Trophoblast cell (in vitro differentiated cells and primary cell): ENCODE measurements at regions not wholly inside any gene's neighbourhood (a gene's known extent, or its start where the extent isn't known, plus 50 kb on each side); places are given as distances from the start of the nearest gene placed in this dataset.

Experiments
- DNase-seq, 2 donors: peaks; one replicate each; pipeline ENCODE4 v3.0.0-alpha.2; 2016
- H2AFZ ChIP-seq: 2 replicates; pipeline ENCODE4 v1.6.1; 2013; ENCODE audit warnings: low read length, moderate library complexity, mild to moderate bottlenecking; ENCODE audit not compliant: insufficient read depth, poor library complexity
- H2AK5ac ChIP-seq: 2 replicates; pipeline ENCODE4 v1.6.1; 2013; ENCODE audit warnings: mild to moderate bottlenecking, low read length
- H2BK120ac ChIP-seq: 2 replicates; pipeline ENCODE4 v1.6.1; 2013; ENCODE audit warnings: low read length, mild to moderate bottlenecking, moderate library complexity; ENCODE audit not compliant: insufficient read depth, poor library complexity
- H2BK12ac ChIP-seq: 2 replicates; pipeline ENCODE4 v1.6.1; 2013; ENCODE audit warnings: mild to moderate bottlenecking, low read length, moderate library complexity
- H2BK5ac ChIP-seq: 2 replicates; pipeline ENCODE4 v1.6.1; 2013; ENCODE audit warnings: low read length, low read depth, moderate library complexity, mild to moderate bottlenecking; ENCODE audit not compliant: poor library complexity
- H3K14ac ChIP-seq: 2 replicates; pipeline ENCODE4 v1.6.1; 2013; ENCODE audit warnings: mild to moderate bottlenecking, low read length
- H3K18ac ChIP-seq: 2 replicates; pipeline ENCODE4 v1.6.1; 2013; ENCODE audit warnings: mild to moderate bottlenecking, low read length
- H3K23ac ChIP-seq: 2 replicates; pipeline ENCODE4 v1.6.1; 2013; ENCODE audit warnings: low read length
- H3K27ac ChIP-seq: 2 replicates; pipeline ENCODE4 v1.5.1; 2013; ENCODE audit warnings: low read depth, mild to moderate bottlenecking, inconsistent platforms, low read length, moderate library complexity
- H3K27me3 ChIP-seq: 2 replicates; pipeline ENCODE4 v1.6.1; 2013; ENCODE audit warnings: inconsistent platforms, mild to moderate bottlenecking, low read length, moderate library complexity; ENCODE audit not compliant: insufficient read depth
- H3K36me3 ChIP-seq, 2 experiments: 1 replicate in 1 of 2; 2 replicates in 1 of 2; pipeline ENCODE4 v1.6.1; 2013; ENCODE audit warnings: low read length in 2 of 2, mild to moderate bottlenecking in 2 of 2, moderate library complexity in 1 of 2; ENCODE audit not compliant: insufficient read depth in 2 of 2, control insufficient read depth in 1 of 2
- H3K4ac ChIP-seq: 2 replicates; pipeline ENCODE4 v1.6.1; 2013; ENCODE audit warnings: low read depth, mild to moderate bottlenecking, low read length, moderate library complexity
- H3K4me1 ChIP-seq, 2 experiments: 1 replicate in 1 of 2; 2 replicates in 1 of 2; pipeline ENCODE4 v1.6.1; 2013; ENCODE audit warnings: low read length in 2 of 2, mild to moderate bottlenecking in 2 of 2, moderate library complexity in 1 of 2; ENCODE audit not compliant: insufficient read depth in 2 of 2, control insufficient read depth in 1 of 2
- H3K4me2 ChIP-seq: 2 replicates; pipeline ENCODE4 v1.6.1; 2013; ENCODE audit warnings: inconsistent platforms, mild to moderate bottlenecking, low read length, moderate library complexity
- H3K4me3 ChIP-seq: 2 replicates; pipeline ENCODE4 v1.5.1; 2013; ENCODE audit warnings: mild to moderate bottlenecking, low read depth, low read length, inconsistent platforms
- H3K79me1 ChIP-seq: one replicate; pipeline ENCODE4 v1.6.1; 2013; ENCODE audit warnings: low read length
- H3K79me2 ChIP-seq: 2 replicates; pipeline ENCODE4 v1.6.1; 2013; ENCODE audit warnings: low read length, mild to moderate bottlenecking; ENCODE audit not compliant: control insufficient read depth, insufficient read depth, poor library complexity
- H3K9ac ChIP-seq: 2 replicates; pipeline ENCODE4 v1.6.1; 2013; ENCODE audit warnings: mild to moderate bottlenecking, low read length
- H3K9me3 ChIP-seq: 2 replicates; pipeline ENCODE4 v1.6.1; 2013; ENCODE audit warnings: low read depth, mild to moderate bottlenecking, control low read depth, inconsistent platforms, low read length; ENCODE audit not compliant: insufficient read depth
- H4K12ac ChIP-seq: 2 replicates; pipeline ENCODE4 v1.6.1; 2013; ENCODE audit warnings: low read depth, mild to moderate bottlenecking, low read length, moderate library complexity
- H4K8ac ChIP-seq: 2 replicates; pipeline ENCODE4 v1.6.1; 2013; ENCODE audit warnings: low read depth, mild to moderate bottlenecking, low read length, moderate library complexity
- H4K91ac ChIP-seq: one replicate; pipeline ENCODE4 v1.6.1; 2013; ENCODE audit warnings: low read depth, mild to moderate bottlenecking, low read length, moderate library complexity
- WGBS: extraction: QIAGEN DNeasy Blood & Tissue Kit; methylation state at CpG from one replicate; pipeline ENCODE4 v1.1.7; 2013; ENCODE audit warnings: missing lambda C conversion rate; ENCODE audit not compliant: insufficient read length, insufficient coverage; ENCODE audit errors: extremely low coverage; 5-methylcytosine and 5-hydroxymethylcytosine counted together

DNA sequence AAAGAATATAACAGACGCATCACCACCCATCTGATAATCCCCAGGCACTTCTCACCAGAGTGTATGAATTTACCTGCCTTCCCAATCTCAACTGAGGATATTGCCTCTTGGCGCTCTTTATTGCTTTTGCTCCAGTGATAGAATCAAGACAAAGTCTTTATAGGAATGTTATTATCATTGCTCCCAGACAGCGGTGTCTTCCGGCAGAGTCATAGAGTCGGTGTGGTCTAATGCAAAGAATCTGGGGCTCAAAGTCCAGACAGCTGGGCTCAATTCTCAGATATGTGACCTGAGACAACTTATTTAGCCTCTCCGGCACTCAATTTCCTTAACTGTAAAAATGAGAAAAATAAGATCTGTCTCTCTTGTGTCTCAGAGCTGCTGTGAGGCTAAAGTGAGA, 106.1 kb upstream of the PAK3 start:
- Histone ChIP-seq H3K27me3 (no peaks in the 10 kb centered on the region), H4K12ac (no peak overlapping the region), H2AK5ac (no peak overlapping the region), H3K36me3 (no peaks in the 10 kb centered on the region), H3K23ac (no peak overlapping the region), H3K79me1 (no peaks in the 10 kb centered on the region), H3K4me3 (no peak overlapping the region), H3K4me1 (no peaks in the 10 kb centered on the region), H3K79me2 (no peaks in the 10 kb centered on the region), H3K4ac (no peak overlapping the region), H3K4me2 (no peak overlapping the region), H3K9ac (no peak overlapping the region), H2BK5ac (no peak overlapping the region), H2BK12ac (no peak overlapping the region), H4K8ac (no peak overlapping the region), H2BK120ac (no peak overlapping the region), H2AFZ (no peak overlapping the region), H3K27ac (no peak overlapping the region), H4K91ac (no peak overlapping the region), H3K9me3 (no peaks in the 10 kb centered on the region), H3K18ac (no peak overlapping the region), H3K14ac (no peak overlapping the region)
- DNase-seq = no peak
- no CpG with 5 or more reads among the region's 6 CpGs for WGBS

DNA sequence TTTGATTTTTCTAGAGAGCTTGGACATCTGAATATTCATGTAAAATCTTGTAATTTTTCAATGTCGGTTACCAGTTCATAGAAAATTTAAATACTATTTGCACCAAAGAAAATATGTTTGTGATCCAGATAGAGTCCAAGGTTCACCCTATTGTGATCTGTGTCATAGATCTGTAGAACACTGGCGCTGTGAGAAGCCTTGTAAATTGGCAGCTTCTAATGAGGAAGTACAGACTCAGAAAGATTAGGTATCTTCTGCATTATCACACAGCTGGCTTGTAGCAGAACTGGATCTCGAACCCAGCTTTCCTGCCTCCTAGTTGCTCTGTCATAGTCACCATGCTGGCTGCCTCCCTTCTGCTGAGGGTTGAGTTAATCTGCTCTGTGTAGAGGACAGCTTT, 106.5 kb upstream of the PAK3 start:
- no peaks in the 10 kb centered on the region for H3K9me3 ChIP-seq
- no peak overlapping the region for H3K27ac ChIP-seq
- H2BK120ac ChIP-seq = no peak overlapping the region
- no peak overlapping the region for H2AK5ac ChIP-seq
- no peak overlapping the region for H3K14ac ChIP-seq
- H2BK5ac ChIP-seq = no peak overlapping the region
- no peak for DNase-seq
- H3K4me1 ChIP-seq = no peaks in the 10 kb centered on the region
- no peak overlapping the region for H3K4me2 ChIP-seq
- H3K79me2 ChIP-seq = no peaks in the 10 kb centered on the region
- H3K27me3 ChIP-seq = no peaks in the 10 kb centered on the region
- no peak overlapping the region for H3K9ac ChIP-seq
- H2AFZ ChIP-seq = no peak overlapping the region
- WGBS = no CpG with 5 or more reads among the region's 3 CpGs
- no peak overlapping the region for H4K12ac ChIP-seq
- H3K79me1 ChIP-seq = no peaks in the 10 kb centered on the region
- H3K36me3 ChIP-seq = no peaks in the 10 kb centered on the region
- no peak overlapping the region for H4K8ac ChIP-seq
- H4K91ac ChIP-seq = no peak overlapping the region
- no peak overlapping the region for H3K4ac ChIP-seq
- no peak overlapping the region for H3K18ac ChIP-seq
- no peak overlapping the region for H3K23ac ChIP-seq
- no peak overlapping the region for H3K4me3 ChIP-seq
- H2BK12ac ChIP-seq = no peak overlapping the region

- no CpG with 5 or more reads among the region's 3 CpGs for WGBS
- Histone ChIP-seq H3K4me3 (no peak overlapping the region), H2AK5ac (no peak overlapping the region), H4K8ac (no peak overlapping the region), H3K4ac (no peak overlapping the region), H3K4me1 (no peaks in the 10 kb centered on the region), H2BK5ac (no peak overlapping the region), H2BK120ac (no peak overlapping the region), H3K36me3 (no peaks in the 10 kb centered on the region), H3K27ac (no peak overlapping the region), H4K12ac (no peak overlapping the region), H3K18ac (no peak overlapping the region), H2AFZ (no peak overlapping the region), H3K79me2 (no peaks in the 10 kb centered on the region), H3K14ac (no peak overlapping the region), H3K27me3 (no peaks in the 10 kb centered on the region), H3K4me2 (no peak overlapping the region), H3K9me3 (no peaks in the 10 kb centered on the region), H4K91ac (no peak overlapping the region), H3K79me1 (no peaks in the 10 kb centered on the region), H3K9ac (no peak overlapping the region), H3K23ac (no peak overlapping the region), H2BK12ac (no peak overlapping the region)
- DNase-seq = no peak
Observed at GRCh38 chrX:110987292-110987691, 108.7 kb upstream of the PAK3 start.

- H3K27ac ChIP-seq = no peak overlapping the region
- no peak overlapping the region for H2AFZ ChIP-seq
- no peak overlapping the region for H4K12ac ChIP-seq
- no CpG with 5 or more reads among the region's 2 CpGs for WGBS
- no peak overlapping the region for H2BK12ac ChIP-seq
- no peak overlapping the region for H3K9ac ChIP-seq
- H3K4me1 ChIP-seq = no peaks in the 10 kb centered on the region
- no peak overlapping the region for H2BK120ac ChIP-seq
- H4K8ac ChIP-seq = no peak overlapping the region
- no peak overlapping the region for H3K18ac ChIP-seq
- no peaks in the 10 kb centered on the region for H3K9me3 ChIP-seq
- no peaks in the 10 kb centered on the region for H3K79me2 ChIP-seq
- H3K14ac ChIP-seq = no peak overlapping the region
- H3K27me3 ChIP-seq = no peaks in the 10 kb centered on the region
- H3K23ac ChIP-seq = no peak overlapping the region
- peak in 1 of 2 donors; percentile 49 for DNase-seq
- no peak overlapping the region for H3K4me3 ChIP-seq
- no peaks in the 10 kb centered on the region for H3K79me1 ChIP-seq
- H2BK5ac ChIP-seq = no peak overlapping the region
- no peak overlapping the region for H3K4me2 ChIP-seq
- no peak overlapping the region for H3K4ac ChIP-seq
- no peaks in the 10 kb centered on the region for H3K36me3 ChIP-seq
- H4K91ac ChIP-seq = no peak overlapping the region
- no peak overlapping the region for H2AK5ac ChIP-seq
Observed at GRCh38 chrX:110985470-110985869, 110.5 kb upstream of the PAK3 start.
